ENCODE measurements at regions not wholly inside any gene's neighbourhood (a gene's known extent, or its start where the extent isn't known, plus 50 kb on each side); places are given as distances from the start of the nearest gene placed in this dataset.

DNA sequence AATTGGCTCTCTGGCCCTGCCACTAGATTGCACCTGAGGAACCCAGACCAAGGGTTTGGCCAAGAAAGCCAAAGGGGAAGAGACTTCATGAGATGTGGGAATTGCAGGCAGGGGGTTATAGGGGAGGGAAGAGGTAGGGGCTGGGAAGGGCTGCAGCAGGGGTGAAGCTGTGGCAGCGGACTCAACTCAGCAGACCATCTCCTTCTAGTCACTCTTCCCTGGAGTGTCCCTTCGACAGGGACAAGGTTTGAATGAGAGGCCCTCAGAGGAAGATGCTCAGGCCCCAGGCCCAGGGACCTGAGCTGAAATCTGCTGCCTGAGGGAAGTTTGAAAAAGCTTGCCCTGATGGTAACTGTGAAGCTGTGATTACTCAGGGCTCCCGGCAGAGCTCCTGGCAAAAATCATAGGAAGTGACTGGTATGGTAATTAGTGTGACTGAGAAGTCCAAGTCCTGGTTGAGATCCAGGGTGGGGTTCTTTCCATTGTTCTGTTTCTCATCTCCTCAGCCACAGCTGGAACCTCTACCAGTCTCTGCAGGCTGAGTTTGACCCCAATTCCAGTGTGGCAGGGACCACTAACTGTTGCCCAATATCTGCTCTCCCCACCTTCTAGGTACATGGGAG lies 300.9 kb downstream of the CYP26B1 start:
- TF ChIP-seq, protein P1, sequence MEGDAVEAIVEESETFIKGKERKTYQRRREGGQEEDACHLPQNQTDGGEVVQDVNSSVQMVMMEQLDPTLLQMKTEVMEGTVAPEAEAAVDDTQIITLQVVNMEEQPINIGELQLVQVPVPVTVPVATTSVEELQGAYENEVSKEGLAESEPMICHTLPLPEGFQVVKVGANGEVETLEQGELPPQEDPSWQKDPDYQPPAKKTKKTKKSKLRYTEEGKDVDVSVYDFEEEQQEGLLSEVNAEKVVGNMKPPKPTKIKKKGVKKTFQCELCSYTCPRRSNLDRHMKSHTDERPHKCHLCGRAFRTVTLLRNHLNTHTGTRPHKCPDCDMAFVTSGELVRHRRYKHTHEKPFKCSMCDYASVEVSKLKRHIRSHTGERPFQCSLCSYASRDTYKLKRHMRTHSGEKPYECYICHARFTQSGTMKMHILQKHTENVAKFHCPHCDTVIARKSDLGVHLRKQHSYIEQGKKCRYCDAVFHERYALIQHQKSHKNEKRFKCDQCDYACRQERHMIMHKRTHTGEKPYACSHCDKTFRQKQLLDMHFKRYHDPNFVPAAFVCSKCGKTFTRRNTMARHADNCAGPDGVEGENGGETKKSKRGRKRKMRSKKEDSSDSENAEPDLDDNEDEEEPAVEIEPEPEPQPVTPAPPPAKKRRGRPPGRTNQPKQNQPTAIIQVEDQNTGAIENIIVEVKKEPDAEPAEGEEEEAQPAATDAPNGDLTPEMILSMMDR (IDR thresholded peaks at IDR 0.05; ENCODE audit: poor library complexity), result no peak
- no peak for TF ChIP-seq EZH2 (IDR thresholded peaks at IDR 0.05; ENCODE audit: borderline replicate concordance)

All from hepatocyte (in vitro differentiated cells).